ENCODE measurements at regions not wholly inside any gene's neighbourhood (a gene's known extent, or its start where the extent isn't known, plus 50 kb on each side); places are given as distances from the start of the nearest gene placed in this dataset.
"Not testable (repeated sequence)": the region's sequence is repeated elsewhere in the genome, so short reads cannot be mapped to it uniquely, and the experiment has no call there.

DNA sequence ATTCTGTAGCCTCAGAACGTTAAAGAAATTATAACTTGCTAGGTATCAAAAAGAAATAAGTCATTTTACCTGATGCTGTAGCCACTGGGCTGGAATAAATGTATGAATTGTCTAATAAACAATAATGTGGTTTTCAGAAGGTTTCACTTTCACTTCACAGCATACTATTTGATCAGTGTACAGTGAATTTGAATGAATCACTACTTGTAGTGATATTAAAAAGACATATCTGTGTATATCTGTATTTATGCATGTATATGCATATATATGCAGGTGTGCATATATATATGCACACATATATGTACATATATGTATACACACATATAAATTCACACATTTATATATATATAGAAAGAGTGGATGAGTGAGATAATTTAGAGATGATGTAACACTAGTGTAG lies 440.0 kb upstream of the PCDH10 start:
- DNase-seq: no peak

- no peak for DNase-seq
Measured at GRCh38 chr4:132710971-132711370, 438.1 kb upstream of the PCDH10 start.

- no peak for DNase-seq
Measured at GRCh38 chr4:132737344-132737743, 411.8 kb upstream of the PCDH10 start.

DNA sequence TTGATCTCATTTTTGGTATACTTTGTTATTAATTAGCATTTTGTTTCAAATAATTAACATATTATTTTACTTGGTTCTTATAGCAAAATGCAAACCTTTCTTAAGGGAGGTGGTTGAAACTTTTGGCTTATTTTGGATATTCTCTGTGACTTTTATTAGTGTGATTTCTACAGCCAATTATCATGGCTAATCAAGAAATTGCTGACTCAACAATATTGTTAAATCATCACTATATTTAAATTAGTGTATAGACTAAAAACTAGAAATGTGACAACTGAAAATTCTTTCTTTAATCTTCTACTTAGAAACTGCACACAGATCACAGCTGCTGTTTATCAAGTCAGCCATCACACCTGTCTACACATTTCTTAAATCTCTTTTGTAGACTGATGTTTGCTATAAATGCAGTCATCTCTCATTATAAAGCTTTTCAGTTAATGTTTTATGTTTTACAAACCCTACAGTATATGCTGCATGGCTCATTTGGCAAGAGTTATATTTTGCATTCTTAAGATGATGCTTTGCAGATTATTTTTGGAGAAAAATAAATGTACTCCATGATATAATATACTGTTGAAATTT lies 389.8 kb upstream of the PCDH10 start:
- DNase-seq: no peak

DNA sequence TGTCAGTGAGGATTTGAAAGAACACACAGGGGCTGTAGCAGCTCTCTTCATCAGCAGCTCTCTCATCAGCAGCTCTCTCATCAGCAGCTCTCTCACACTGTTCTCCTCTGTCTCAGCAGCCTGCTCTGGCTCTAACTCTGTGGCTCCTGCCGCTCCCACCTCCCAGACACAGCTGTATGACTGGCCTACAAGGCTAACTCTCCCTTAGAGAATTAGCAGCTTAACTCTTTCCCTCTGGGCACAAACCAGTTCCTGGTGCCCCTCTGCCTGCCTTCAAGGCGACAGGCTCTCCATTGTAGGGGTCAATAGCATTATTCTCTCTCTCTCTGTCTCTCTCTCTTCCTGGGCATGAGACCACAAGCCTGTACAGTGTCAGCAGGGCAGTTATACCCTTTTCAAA lies 385.6 kb upstream of the PCDH10 start:
- no peak for DNase-seq

DNA sequence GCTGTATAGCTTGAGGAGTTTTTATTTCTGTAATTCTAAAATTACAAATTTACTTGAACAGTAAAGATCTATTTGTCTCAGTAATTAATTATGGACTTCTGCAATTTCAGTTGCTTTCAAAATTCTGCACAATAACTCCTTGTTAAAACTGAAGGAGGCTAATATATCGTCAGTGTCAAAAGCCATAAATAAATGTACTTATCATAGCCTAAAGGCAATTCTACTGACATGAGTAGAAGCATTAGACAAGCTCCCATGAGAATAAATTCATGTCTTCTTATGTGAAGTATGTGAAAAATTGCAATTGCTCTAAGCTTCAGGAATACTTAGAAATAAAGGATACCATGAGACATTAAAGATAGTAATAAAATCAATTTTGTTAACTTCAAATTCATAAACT lies 381.2 kb upstream of the PCDH10 start:
- no peak for DNase-seq

- DNase-seq: no peak
Measured at GRCh38 chr4:132770776-132771175, 378.3 kb upstream of the PCDH10 start.

GRCh38 chr4:132792310-132792709 lies 356.8 kb upstream of the PCDH10 start:
- no peak for DNase-seq

DNA sequence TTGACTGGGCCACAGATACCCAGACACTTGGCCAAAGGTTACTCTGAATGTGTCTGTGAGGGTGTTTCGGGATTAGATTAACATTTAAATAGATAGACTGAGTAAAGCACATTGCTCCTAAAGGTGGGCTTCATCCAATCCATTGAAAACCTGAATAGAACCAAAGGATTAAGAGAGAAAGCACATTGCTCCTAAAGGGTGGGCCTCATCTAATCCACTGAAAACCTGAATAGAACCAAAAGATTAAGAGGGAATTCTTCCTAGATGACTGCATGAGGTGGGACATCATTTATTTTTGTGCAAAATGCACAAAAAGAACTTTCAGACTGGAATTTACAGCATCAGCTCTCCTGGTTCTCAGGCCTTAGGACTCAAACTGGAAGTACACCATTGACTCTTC lies 351.2 kb upstream of the PCDH10 start:
- no peak for DNase-seq

GRCh38 chr4:132809298-132810032 lies 339.6 kb upstream of the PCDH10 start:
- no peak for DNase-seq

DNA sequence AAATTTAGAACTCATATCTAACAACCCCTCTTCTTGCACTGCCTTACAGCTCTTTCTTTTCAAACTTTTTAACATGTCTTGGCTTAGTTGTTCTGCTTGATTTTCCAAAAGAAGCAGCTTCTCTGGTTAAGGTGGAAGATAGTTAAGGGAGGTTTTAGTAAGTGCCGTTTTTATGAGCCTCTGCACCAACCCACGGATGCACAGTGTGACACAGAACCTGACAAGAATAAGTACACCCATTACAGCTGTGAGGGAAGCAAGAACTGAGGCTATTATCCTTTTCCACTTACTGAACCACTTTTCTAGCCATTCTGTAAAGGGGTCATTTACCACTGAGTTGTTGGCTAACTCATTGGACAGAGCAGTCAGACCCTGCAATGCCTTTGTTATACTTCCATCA lies 336.0 kb upstream of the PCDH10 start:
- DNase-seq: not testable (repeated sequence)

GRCh38 chr4:132818091-132818490 lies 331.0 kb upstream of the PCDH10 start:
- no peak for DNase-seq

DNA sequence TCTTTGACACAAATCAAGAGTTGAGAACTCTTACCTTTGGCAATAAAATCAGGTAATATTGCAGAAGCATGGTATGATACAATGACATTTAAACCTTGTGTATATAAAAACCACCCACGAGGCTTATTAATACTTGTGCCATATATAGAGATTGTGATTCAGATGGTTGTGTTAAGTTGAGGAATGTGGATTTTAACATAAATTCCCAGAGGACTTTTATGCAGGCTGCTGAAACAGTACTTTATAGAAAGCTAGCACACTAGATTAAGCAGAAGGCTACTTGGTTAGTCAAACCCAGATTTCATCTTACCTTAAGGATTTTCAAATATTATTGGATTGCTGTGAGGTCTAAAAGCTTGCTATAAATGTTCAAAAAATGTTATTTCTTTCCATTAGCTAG lies 325.7 kb upstream of the PCDH10 start:
- no peak for DNase-seq

GRCh38 chr4:132824761-132825160 lies 324.3 kb upstream of the PCDH10 start:
- no peak for DNase-seq

DNA sequence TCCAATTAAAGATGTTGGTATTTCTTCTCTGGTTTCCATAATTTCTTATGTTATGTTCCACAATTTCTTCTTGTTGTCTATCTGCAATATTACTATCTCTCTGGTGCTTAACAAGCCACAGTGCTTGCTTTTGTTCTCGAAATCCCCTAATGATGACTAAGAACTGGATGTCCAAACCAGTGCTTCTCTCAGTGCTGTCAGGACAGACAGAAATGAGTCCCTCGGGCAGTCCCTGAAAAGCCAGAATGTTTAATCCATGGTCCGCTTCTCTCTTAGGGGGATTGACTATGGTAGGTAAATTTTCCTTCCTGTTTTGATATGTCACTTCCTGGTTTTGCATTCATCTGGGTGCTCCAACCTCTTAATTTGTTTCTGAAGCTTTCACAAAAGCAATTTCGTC lies 321.6 kb upstream of the PCDH10 start:
- DNase-seq: no peak

- DNase-seq: no peak
Measured at GRCh38 chr4:132838244-132838643, 310.9 kb upstream of the PCDH10 start.

- no peak for DNase-seq
Measured at GRCh38 chr4:132839070-132839469, 310.0 kb upstream of the PCDH10 start.

GRCh38 chr4:132859929-132860328 lies 289.2 kb upstream of the PCDH10 start:
- no peak for DNase-seq

GRCh38 chr4:132860976-132861375 lies 288.1 kb upstream of the PCDH10 start:
- DNase-seq: no peak

GRCh38 chr4:132863619-132864018 lies 285.5 kb upstream of the PCDH10 start:
- no peak for DNase-seq

- no peak for DNase-seq
Measured at GRCh38 chr4:132865458-132865857, 283.6 kb upstream of the PCDH10 start.

- no peak for DNase-seq
Measured at GRCh38 chr4:132865922-132866321, 283.2 kb upstream of the PCDH10 start.

GRCh38 chr4:132866616-132867015 lies 282.5 kb upstream of the PCDH10 start:
- no peak for DNase-seq

DNA sequence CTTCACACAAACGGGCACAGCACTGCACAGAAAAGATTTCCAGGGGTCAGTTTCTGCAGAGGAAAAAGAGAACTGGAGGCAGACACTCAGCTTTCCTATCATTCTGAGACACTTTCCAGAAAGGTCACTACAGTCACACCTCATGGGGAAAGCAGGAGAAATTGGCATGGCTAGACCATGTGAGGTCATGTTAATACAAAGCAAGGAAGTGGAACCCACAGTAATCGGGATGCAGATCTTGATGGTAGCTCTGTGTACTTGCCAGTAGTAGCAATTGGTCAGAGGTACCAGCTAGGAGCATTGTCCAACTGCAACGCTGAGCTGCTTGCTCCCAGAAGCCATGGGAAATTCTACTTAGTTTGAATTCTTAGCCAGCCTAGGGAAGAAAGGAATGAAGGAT lies 255.3 kb upstream of the PCDH10 start:
- DNase-seq: no peak

DNA sequence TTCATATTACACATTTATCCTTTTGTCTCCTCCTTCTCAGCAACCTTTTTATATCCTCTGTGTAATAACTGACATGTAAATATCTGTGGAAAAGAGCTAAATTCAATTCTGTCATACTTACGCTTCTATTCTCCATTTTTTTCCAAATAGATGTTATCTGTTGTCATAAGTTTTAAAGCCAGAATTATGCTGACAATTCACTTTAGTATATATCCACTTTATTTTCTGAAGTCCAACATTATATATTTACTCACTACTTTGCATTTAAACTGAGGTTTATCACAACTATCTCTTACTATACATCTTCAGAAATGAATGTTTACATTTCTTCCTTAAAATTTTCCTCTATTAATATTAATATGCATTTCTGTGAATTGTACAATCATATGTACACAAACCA lies 247.9 kb upstream of the PCDH10 start:
- DNase-seq: no peak

Data from NCI-H446 treated with DMSO at 0.1 percent for 48 hours (cell line).